Calu3 (cell line): ENCODE measurements at regions not wholly inside any gene's neighbourhood (a gene's known extent, or its start where the extent isn't known, plus 50 kb on each side); places are given as distances from the start of the nearest gene placed in this dataset.

ENCODE experiments used
- BruUV-seq: library from RNA; stranded (reverse); fragments of 400-500 nt; replicated peaks from 2 replicates; lab custom pipeline; 2021; lab: Mats Ljungman, UMichigan
- CTCF ChIA-PET: fragments of 300-600 bp; sonication (Branson Sonifier 250); formaldehyde crosslinking; loops from one replicate; lab custom pipeline; 2022; ENCODE audit warnings: antibody characterized with exemption; lab: Charles Lee
- DNase-seq: peaks from one replicate; pipeline ENCODE4 v3.0.0; 2022
- H3K27ac Mint-ChIP-seq: one replicate; pipeline ENCODE4 v1.8.0; 2022; ENCODE audit warnings: mixed read lengths; ENCODE audit not compliant: unreplicated experiment
- H3K27me3 Mint-ChIP-seq: one replicate; pipeline ENCODE4 v1.8.0; 2022; ENCODE audit warnings: mixed read lengths; ENCODE audit not compliant: unreplicated experiment
- H3K36me3 Mint-ChIP-seq: one replicate; pipeline ENCODE4 v1.8.0; 2022; ENCODE audit warnings: mild to moderate bottlenecking, moderate library complexity, mixed read lengths; ENCODE audit not compliant: insufficient read depth, unreplicated experiment
- H3K4me1 Mint-ChIP-seq: one replicate; pipeline ENCODE4 v1.8.0; 2022; ENCODE audit warnings: mild to moderate bottlenecking, low read depth, mixed read lengths; ENCODE audit not compliant: unreplicated experiment
- H3K4me3 Mint-ChIP-seq: one replicate; pipeline ENCODE4 v1.8.0; 2022; ENCODE audit warnings: mild to moderate bottlenecking, low read depth, moderate library complexity, mixed read lengths; ENCODE audit not compliant: unreplicated experiment
- H3K9me3 Mint-ChIP-seq: one replicate; pipeline ENCODE4 v1.8.0; 2022; ENCODE audit warnings: low read depth, mixed read lengths; ENCODE audit not compliant: unreplicated experiment
- intact Hi-C: fragments of 100-400 bp; cut with micrococcal nuclease; formaldehyde crosslinking; loops from one replicate; pipeline ENCODE4 v1.10.0; 2022; ENCODE audit not compliant: unreplicated experiment
- TF ChIP-seq, protein P1 (sequence below): fragments of 200-600 bp; IDR thresholded peaks from one replicate; pipeline ENCODE4 v1.8.0; 2022; ENCODE audit warnings: antibody characterized with exemption; ENCODE audit not compliant: unreplicated experiment

- Mint-ChIP-seq H3K27ac (no peak overlapping the region), H3K27me3 (no peaks in the 10 kb centered on the region), H3K4me1 (peaks cover 25% of the 10 kb centered on the region), H3K9me3 (no peaks in the 10 kb centered on the region), H3K36me3 (no peaks in the 10 kb centered on the region), H3K4me3 (no peak overlapping the region)
- CTCF ChIA-PET: interaction anchor here (0.9 to 1.4 kb wide), 2 partner anchors 10 to 14 kb away, joined by 3 to 5 read pairs; no protein-coding TSS in a partner anchor
- TF ChIP-seq, protein P1, sequence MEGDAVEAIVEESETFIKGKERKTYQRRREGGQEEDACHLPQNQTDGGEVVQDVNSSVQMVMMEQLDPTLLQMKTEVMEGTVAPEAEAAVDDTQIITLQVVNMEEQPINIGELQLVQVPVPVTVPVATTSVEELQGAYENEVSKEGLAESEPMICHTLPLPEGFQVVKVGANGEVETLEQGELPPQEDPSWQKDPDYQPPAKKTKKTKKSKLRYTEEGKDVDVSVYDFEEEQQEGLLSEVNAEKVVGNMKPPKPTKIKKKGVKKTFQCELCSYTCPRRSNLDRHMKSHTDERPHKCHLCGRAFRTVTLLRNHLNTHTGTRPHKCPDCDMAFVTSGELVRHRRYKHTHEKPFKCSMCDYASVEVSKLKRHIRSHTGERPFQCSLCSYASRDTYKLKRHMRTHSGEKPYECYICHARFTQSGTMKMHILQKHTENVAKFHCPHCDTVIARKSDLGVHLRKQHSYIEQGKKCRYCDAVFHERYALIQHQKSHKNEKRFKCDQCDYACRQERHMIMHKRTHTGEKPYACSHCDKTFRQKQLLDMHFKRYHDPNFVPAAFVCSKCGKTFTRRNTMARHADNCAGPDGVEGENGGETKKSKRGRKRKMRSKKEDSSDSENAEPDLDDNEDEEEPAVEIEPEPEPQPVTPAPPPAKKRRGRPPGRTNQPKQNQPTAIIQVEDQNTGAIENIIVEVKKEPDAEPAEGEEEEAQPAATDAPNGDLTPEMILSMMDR: no peak
- intact Hi-C loops: loop anchor here (5.0 to 10.0 kb wide), 2 partner anchors 33 to 120 kb away; no protein-coding TSS in a partner anchor
- BruUV-seq: no TSS peak
- no peak for DNase-seq
These were observed 128.5 kb downstream of the INHBA start for GRCh38 chr7:41574377-41574776.

- Mint-ChIP-seq H3K27ac (no peak overlapping the region), H3K27me3 (no peaks in the 10 kb centered on the region), H3K4me1 (peaks cover 25% of the 10 kb centered on the region), H3K4me3 (no peak overlapping the region), H3K9me3 (peaks cover 2% of the 10 kb centered on the region), H3K36me3 (no peaks in the 10 kb centered on the region)
- CTCF ChIA-PET: interaction anchor here (0.6 to 0.9 kb wide), 2 partner anchors 15 kb away, joined by 3 read pairs; no protein-coding TSS in a partner anchor
- BruUV-seq: no TSS peak
- DNase-seq: no peak
- TF ChIP-seq, protein P1: no peak
- intact Hi-C loops: loop anchor here (5.0 to 10.0 kb wide), 2 partner anchors 33 to 121 kb away; no protein-coding TSS in a partner anchor
These were observed 129.0 kb downstream of the INHBA start for GRCh38 chr7:41573862-41574261.

DNA sequence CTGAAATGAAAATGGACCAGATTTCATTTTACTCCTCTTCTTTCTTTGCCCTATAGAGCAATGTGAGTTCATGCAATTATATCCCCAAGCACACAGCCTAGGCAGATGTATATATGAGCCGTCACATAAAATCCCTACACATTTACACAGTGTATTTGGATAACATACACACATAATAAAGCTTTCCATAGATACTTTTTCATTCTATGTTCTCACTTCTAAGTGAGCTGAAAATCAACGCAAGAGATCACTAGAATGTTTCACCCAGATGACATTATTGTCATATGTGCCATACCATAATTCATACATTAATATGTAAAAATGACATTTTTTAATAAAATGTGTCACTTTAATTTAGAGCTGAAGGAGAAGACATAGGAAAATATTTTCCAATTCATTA, 129.4 kb downstream of the INHBA start:
- Mint-ChIP-seq H3K4me1 (peaks cover 25% of the 10 kb centered on the region), H3K9me3 (peaks cover 2% of the 10 kb centered on the region), H3K27me3 (no peaks in the 10 kb centered on the region), H3K27ac (no peak overlapping the region), H3K4me3 (no peak overlapping the region), H3K36me3 (no peaks in the 10 kb centered on the region)
- no peak for DNase-seq
- no TSS peak for BruUV-seq
- TF ChIP-seq, protein P1: no peak
- intact Hi-C loops: loop anchor here (5.0 to 10.0 kb wide), 2 partner anchors 34 to 121 kb away; no protein-coding TSS in a partner anchor
- CTCF ChIA-PET: interaction anchor here (0.6 kb wide), 1 partner anchor 15 kb away, joined by 3 read pairs; no protein-coding TSS in a partner anchor

GRCh38 chr7:41573015-41573414, 129.9 kb downstream of the INHBA start:
- TF ChIP-seq, protein P1: no peak
- no peak overlapping the region for H3K4me3 Mint-ChIP-seq
- CTCF ChIA-PET: no interaction called here
- H3K27me3 Mint-ChIP-seq: no peaks in the 10 kb centered on the region
- DNase-seq: peak; percentile 13
- peaks cover 25% of the 10 kb centered on the region for H3K4me1 Mint-ChIP-seq
- no peak overlapping the region for H3K27ac Mint-ChIP-seq
- BruUV-seq: no TSS peak
- H3K9me3 Mint-ChIP-seq: peaks cover 2% of the 10 kb centered on the region
- H3K36me3 Mint-ChIP-seq: no peaks in the 10 kb centered on the region
- intact Hi-C loops: loop anchor here (5.0 to 10.0 kb wide), 2 partner anchors 34 to 122 kb away; no protein-coding TSS in a partner anchor
